ENCODE measurements at regions not wholly inside any gene's neighbourhood (a gene's known extent, or its start where the extent isn't known, plus 50 kb on each side); places are given as distances from the start of the nearest gene placed in this dataset.

DNA sequence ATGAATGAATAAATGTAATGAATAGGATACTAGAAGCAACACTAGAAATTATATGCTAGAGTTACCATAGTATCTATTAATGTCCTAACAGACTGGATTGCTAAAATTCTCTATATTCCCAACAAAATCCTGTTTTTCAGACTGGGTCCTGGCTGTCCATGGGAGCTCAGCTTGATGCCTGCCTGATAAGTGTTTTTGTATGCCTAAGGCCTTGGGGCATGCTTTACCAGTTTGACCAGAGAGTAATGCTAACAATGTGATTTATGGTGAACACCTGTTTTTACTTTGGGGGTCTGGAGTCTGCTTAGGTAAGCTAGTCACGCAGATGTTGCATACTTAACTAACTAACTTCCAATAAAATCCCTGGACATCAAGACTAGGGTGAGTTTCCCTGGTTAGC is 318.8 kb upstream of the DEPDC1 start:
- TF ChIP-seq CTCF (IDR thresholded peaks at IDR 0.05): no peak
- no peak for TF ChIP-seq EP300 (IDR thresholded peaks at IDR 0.05)
- TF ChIP-seq POLR2A (IDR thresholded peaks at IDR 0.05): no peak
